MM.1S (cell line): ENCODE measurements at regions not wholly inside any gene's neighbourhood (a gene's known extent, or its start where the extent isn't known, plus 50 kb on each side); places are given as distances from the start of the nearest gene placed in this dataset.

Experiments
- EZH2 ChIP-seq: fragments of 300-600 bp; sonication (generic); optimal IDR thresholded peaks from 2 replicates; pipeline ENCODE3; 2017; ENCODE audit warnings: low read depth, mild to moderate bottlenecking, antibody characterized with exemption, low read length, mixed read lengths
- EZH2phosphoT487 ChIP-seq: fragments of 300-600 bp; sonication (generic); IDR thresholded peaks from 2 replicates; pipeline ENCODE4 v1.6.1; 2018; ENCODE audit warnings: antibody characterized with exemption, low read length
- TF ChIP-seq, protein P1 (sequence below): fragments of 300-600 bp; sonication (generic); IDR thresholded peaks from 2 replicates; pipeline ENCODE4 v1.5.1; 2016; ENCODE audit warnings: antibody characterized with exemption, low read length, mixed read lengths

DNA sequence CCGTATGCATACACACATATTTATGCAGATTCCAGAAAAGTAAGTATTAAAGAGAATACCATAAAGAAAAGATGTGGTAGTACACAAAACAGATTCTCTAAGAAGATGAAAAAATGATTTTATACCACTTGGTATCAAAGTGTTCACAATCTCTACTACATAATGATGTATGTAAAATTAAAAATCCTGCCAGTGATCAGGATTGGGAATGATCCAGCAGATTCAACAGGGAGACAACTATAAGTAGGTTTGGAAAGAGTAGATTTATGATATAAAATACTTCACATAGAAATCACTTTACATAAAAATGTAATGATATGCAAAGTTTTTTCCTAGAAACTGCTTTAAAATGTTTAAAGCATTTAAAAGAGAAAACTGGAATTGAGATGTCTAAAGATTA, 447.0 kb downstream of the CNTNAP4 start:
- TF ChIP-seq, protein P1, sequence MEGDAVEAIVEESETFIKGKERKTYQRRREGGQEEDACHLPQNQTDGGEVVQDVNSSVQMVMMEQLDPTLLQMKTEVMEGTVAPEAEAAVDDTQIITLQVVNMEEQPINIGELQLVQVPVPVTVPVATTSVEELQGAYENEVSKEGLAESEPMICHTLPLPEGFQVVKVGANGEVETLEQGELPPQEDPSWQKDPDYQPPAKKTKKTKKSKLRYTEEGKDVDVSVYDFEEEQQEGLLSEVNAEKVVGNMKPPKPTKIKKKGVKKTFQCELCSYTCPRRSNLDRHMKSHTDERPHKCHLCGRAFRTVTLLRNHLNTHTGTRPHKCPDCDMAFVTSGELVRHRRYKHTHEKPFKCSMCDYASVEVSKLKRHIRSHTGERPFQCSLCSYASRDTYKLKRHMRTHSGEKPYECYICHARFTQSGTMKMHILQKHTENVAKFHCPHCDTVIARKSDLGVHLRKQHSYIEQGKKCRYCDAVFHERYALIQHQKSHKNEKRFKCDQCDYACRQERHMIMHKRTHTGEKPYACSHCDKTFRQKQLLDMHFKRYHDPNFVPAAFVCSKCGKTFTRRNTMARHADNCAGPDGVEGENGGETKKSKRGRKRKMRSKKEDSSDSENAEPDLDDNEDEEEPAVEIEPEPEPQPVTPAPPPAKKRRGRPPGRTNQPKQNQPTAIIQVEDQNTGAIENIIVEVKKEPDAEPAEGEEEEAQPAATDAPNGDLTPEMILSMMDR = no peak
- TF ChIP-seq EZH2 (no peak), EZH2phosphoT487 (no peak)
